PFSK-1 (cell line): ENCODE measurements at regions not wholly inside any gene's neighbourhood (a gene's known extent, or its start where the extent isn't known, plus 50 kb on each side); places are given as distances from the start of the nearest gene placed in this dataset.

Source experiments
- FOXP2 ChIP-seq: optimal IDR thresholded peaks from 2 replicates; pipeline ENCODE3; 2011; ENCODE audit warnings: borderline replicate concordance, control low read depth, inconsistent platforms; ENCODE audit not compliant: insufficient read depth; ENCODE audit errors: extremely low read length, extremely low read depth
- POLR2AphosphoS5 ChIP-seq: IDR thresholded peaks from 2 replicates; pipeline ENCODE4 v1.6.1; 2012; ENCODE audit warnings: low read depth, mild to moderate bottlenecking, control low read depth, low read length, moderate library complexity
- SIN3A ChIP-seq: IDR thresholded peaks from 2 replicates; pipeline ENCODE4 v1.6.1; 2012; ENCODE audit warnings: mild to moderate bottlenecking, low read length, moderate library complexity, borderline replicate concordance; ENCODE audit not compliant: insufficient read depth
- TAF1 ChIP-seq: IDR thresholded peaks from 2 replicates; pipeline ENCODE4 v1.6.1; 2012; ENCODE audit warnings: low read length, control low read depth, borderline replicate concordance; ENCODE audit not compliant: insufficient read depth
- TF ChIP-seq, protein P1 (sequence below), 2 experiments: IDR thresholded peaks; 2 replicates each; pipeline versions ENCODE4 v1.6.1 to v1.8.0; 2011 to 2012; ENCODE audit warnings: low read depth in 2 of 2, low read length in 2 of 2, control low read depth in 1 of 2, inconsistent platforms in 1 of 2, mild to moderate bottlenecking in 1 of 2, moderate library complexity in 1 of 2; ENCODE audit not compliant: insufficient read depth in 1 of 2

DNA sequence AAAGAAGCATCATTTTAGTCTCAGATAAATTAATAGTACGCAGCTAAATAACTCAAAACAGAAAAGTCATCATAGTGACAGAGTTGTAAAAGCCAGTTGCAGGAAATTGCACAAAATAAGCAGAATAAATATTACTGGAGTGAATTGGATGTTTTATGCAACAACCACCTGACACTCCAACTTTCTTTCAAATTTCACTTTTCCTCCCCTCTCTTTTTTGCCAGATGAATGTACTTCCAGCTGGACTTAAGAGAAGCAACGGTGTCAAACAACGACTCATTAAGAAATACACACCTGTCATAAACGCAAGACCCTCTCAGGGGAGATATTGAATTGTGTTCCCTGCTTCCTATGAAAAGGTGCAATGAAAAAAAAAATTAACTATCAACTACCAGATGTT, 120.2 kb upstream of the HCCS start:
- TF ChIP-seq TAF1, result no peak
- TF ChIP-seq, protein P1, sequence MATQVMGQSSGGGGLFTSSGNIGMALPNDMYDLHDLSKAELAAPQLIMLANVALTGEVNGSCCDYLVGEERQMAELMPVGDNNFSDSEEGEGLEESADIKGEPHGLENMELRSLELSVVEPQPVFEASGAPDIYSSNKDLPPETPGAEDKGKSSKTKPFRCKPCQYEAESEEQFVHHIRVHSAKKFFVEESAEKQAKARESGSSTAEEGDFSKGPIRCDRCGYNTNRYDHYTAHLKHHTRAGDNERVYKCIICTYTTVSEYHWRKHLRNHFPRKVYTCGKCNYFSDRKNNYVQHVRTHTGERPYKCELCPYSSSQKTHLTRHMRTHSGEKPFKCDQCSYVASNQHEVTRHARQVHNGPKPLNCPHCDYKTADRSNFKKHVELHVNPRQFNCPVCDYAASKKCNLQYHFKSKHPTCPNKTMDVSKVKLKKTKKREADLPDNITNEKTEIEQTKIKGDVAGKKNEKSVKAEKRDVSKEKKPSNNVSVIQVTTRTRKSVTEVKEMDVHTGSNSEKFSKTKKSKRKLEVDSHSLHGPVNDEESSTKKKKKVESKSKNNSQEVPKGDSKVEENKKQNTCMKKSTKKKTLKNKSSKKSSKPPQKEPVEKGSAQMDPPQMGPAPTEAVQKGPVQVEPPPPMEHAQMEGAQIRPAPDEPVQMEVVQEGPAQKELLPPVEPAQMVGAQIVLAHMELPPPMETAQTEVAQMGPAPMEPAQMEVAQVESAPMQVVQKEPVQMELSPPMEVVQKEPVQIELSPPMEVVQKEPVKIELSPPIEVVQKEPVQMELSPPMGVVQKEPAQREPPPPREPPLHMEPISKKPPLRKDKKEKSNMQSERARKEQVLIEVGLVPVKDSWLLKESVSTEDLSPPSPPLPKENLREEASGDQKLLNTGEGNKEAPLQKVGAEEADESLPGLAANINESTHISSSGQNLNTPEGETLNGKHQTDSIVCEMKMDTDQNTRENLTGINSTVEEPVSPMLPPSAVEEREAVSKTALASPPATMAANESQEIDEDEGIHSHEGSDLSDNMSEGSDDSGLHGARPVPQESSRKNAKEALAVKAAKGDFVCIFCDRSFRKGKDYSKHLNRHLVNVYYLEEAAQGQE (IDR thresholded peaks at IDR 0.05; ENCODE audit: insufficient read depth in 1 of 2, low read depth in 2 of 2, low read length in 2 of 2), result no peak
- no peak for TF ChIP-seq FOXP2
- TF ChIP-seq SIN3A, result no peak
- no peak for TF ChIP-seq POLR2AphosphoS5

DNA sequence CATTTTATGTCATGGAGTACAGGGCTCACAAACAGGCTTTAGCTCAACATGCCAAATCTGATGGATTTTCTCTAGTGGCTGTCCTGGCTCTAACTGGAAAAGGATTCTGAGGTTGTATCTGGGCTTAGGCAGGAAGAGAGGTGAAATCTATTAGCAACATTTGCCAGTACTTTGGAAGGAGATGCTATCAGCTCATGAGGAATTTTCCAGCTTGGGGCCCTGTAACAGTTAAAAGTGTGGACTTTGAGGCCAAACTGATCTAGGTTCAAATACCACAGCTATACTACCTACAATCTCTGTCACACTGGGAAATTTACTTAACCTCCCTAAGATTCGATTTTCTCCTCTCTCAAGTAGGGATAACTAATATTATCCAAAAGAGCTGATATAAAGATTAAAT, 119.0 kb upstream of the HCCS start:
- no peak for TF ChIP-seq TAF1
- TF ChIP-seq POLR2AphosphoS5, result no peak
- no peak for TF ChIP-seq FOXP2
- no peak for TF ChIP-seq SIN3A
- TF ChIP-seq, protein P1 (IDR thresholded peaks at IDR 0.05; ENCODE audit: insufficient read depth in 1 of 2, low read depth in 2 of 2, low read length in 2 of 2), result no peak

DNA sequence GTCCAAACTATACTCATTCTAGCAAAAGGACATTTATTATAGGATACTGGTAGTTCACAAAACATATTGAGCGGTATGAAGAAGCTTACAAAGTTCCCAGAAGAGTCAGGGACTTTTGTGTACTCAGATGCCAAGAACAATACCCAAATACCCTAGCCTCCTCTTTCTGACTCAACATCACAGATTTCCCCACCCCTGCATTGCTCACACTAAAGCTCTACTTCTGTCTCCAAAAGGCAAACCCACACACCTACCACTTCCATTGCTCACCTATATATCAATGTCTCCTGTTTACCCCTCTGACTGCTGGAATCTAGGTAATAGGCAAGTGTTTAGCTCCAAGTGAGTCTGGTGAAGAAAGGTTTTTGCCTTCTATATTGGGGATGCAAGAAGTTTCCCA, 100.7 kb upstream of the HCCS start:
- TF ChIP-seq SIN3A (no peak), TAF1 (no peak), FOXP2 (no peak), POLR2AphosphoS5 (no peak)
- TF ChIP-seq, protein P1 (IDR thresholded peaks at IDR 0.05; ENCODE audit: insufficient read depth in 1 of 2, low read depth in 2 of 2, low read length in 2 of 2), result no peak

DNA sequence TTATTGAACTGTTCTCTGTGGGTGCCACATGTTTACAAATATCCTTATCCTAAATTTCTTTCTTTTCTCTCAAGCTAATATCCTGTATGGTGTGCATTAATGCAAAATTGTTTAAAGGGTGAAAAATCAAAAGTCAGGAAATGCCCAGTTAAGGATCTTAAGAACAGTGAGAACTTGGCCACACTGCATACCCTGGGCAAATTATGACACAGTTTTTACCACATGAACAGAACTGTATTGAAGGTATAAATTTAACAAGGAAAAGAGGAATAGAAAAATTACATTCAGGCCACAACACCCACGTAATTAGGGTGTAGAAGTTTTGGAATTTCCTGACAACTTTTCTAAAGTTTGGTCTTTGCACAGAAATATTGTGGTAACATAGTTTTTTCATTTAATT, 94.4 kb upstream of the HCCS start:
- no peak for TF ChIP-seq FOXP2
- no peak for TF ChIP-seq TAF1
- TF ChIP-seq, protein P1 (IDR thresholded peaks at IDR 0.05; ENCODE audit: insufficient read depth in 1 of 2, low read depth in 2 of 2, low read length in 2 of 2), result no peak
- TF ChIP-seq SIN3A, result no peak
- no peak for TF ChIP-seq POLR2AphosphoS5

DNA sequence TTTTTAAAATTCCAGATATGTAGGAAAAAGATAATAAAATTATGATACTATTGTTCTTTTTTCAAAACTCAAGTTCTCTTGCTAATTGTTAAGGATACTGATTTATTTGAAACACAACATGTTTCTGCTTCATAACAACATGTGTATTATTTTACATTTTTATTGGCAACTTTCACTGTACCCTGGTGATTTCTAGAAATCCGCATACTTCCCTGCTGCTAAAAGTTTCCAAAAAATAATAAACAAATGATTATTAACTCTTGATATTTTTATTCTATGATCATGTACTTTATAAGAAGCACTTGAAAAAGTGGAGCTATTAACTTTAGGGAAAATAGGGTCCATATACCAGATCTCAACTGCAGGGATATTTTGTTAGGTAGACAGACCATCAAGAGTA, 71.2 kb upstream of the HCCS start:
- TF ChIP-seq, protein P1 (IDR thresholded peaks at IDR 0.05; ENCODE audit: insufficient read depth in 1 of 2, low read depth in 2 of 2, low read length in 2 of 2), result no peak
- TF ChIP-seq SIN3A, result no peak
- no peak for TF ChIP-seq POLR2AphosphoS5
- TF ChIP-seq FOXP2, result no peak
- TF ChIP-seq TAF1, result no peak
